Nephron progenitor cell (in vitro differentiated cells): ENCODE measurements at regions not wholly inside any gene's neighbourhood (a gene's known extent, or its start where the extent isn't known, plus 50 kb on each side); places are given as distances from the start of the nearest gene placed in this dataset.

Experiments used
- DNase-seq: peaks from one replicate; pipeline ENCODE4 v3.0.0; 2021
- H3K27ac Mint-ChIP-seq: 2 replicates; pipeline ENCODE4 v1.8.0; 2021; ENCODE audit warnings: mild to moderate bottlenecking, moderate library complexity, mixed read lengths
- H3K27me3 Mint-ChIP-seq: 2 replicates; pipeline ENCODE4 v1.8.0; 2021; ENCODE audit warnings: mild to moderate bottlenecking, low read depth, mixed read lengths; ENCODE audit not compliant: poor library complexity
- H3K36me3 Mint-ChIP-seq: 2 replicates; pipeline ENCODE4 v1.8.0; 2021; ENCODE audit warnings: low read depth, mixed read lengths
- H3K4me1 Mint-ChIP-seq: 2 replicates; pipeline ENCODE4 v1.8.0; 2021; ENCODE audit warnings: mixed read lengths
- H3K4me3 Mint-ChIP-seq: 2 replicates; pipeline ENCODE4 v1.8.0; 2021; ENCODE audit warnings: mild to moderate bottlenecking, moderate library complexity, mixed read lengths
- H3K9me3 Mint-ChIP-seq: 2 replicates; pipeline ENCODE4 v1.8.0; 2021; ENCODE audit warnings: mild to moderate bottlenecking, moderate library complexity, mixed read lengths
- CTCF ChIP-seq: fragments of 200-600 bp; sonication (generic); IDR thresholded peaks from 2 replicates; pipeline ENCODE4 v1.5.0; 2021; ENCODE audit warnings: antibody characterized with exemption

GRCh38 chr20:17012546-17013226 is 214.2 kb upstream of the PCSK2 start:
- no peak for TF ChIP-seq CTCF
- Mint-ChIP-seq H3K36me3 (no peaks in the 10 kb centered on the region), H3K4me3 (no peak overlapping the region), H3K9me3 (peaks cover 4% of the 10 kb centered on the region), H3K4me1 (peaks cover 13% of the 10 kb centered on the region), H3K27ac (no peak overlapping the region), H3K27me3 (no peaks in the 10 kb centered on the region)
- no peak for DNase-seq

DNA sequence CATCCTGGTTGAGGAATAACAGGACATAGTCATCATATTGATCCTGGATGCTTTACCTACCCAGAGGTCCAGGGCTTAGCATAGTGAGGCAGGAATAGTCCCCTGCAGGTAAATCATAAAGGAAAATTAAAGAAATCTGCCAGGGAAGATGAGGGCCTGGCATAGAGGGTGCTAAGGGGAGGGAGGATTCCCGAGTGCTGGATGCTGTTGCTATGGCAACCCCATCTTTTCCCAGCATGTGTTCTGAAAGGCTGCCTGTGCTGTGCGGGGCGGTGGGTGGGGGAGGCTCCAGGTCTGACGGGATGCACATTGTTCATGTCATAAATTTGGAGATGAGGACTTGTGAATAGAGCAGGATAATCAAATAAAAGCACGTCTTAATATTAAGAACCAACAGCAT is 212.6 kb upstream of the PCSK2 start:
- Mint-ChIP-seq H3K27me3 (no peaks in the 10 kb centered on the region), H3K36me3 (no peaks in the 10 kb centered on the region), H3K27ac (no peak overlapping the region), H3K9me3 (no peaks in the 10 kb centered on the region), H3K4me3 (no peak overlapping the region), H3K4me1 (peaks cover 26% of the 10 kb centered on the region)
- DNase-seq: no peak
- TF ChIP-seq CTCF: no peak

GRCh38 chr20:17014756-17015366 is 212.0 kb upstream of the PCSK2 start:
- Mint-ChIP-seq H3K4me1 (peaks cover 24% of the 10 kb centered on the region), H3K4me3 (no peak overlapping the region), H3K9me3 (no peaks in the 10 kb centered on the region), H3K36me3 (no peaks in the 10 kb centered on the region), H3K27me3 (no peaks in the 10 kb centered on the region), H3K27ac (no peak overlapping the region)
- DNase-seq: no peak
- no peak for TF ChIP-seq CTCF

- peaks cover 14% of the 10 kb centered on the region for H3K4me1 Mint-ChIP-seq
- H3K27me3 Mint-ChIP-seq: peaks cover 2% of the 10 kb centered on the region
- no peak overlapping the region for H3K27ac Mint-ChIP-seq
- no peaks in the 10 kb centered on the region for H3K9me3 Mint-ChIP-seq
- H3K4me3 Mint-ChIP-seq: no peak overlapping the region
- H3K36me3 Mint-ChIP-seq: no peaks in the 10 kb centered on the region
- TF ChIP-seq CTCF: no peak
- no peak for DNase-seq
These were observed 209.6 kb upstream of the PCSK2 start for GRCh38 chr20:17017232-17017631.

DNA sequence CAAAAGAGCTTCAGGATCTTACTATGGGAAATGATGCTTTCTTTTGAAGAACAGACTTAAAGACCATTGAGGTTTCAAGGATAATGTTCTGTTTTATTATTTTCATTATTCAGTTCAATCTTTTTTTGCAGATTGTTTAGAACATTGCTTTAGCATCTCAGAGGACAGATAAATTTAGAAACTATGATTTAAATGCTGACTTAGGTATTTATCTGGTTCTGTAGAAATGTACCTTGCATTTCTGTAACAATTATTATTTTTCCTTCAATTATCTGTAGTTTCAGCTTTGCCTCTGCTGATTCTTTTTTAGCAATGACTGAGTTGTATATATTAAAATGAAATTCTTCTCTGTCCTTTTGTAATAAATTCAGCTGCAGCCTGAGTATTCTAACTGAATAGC is 205.4 kb upstream of the PCSK2 start:
- Mint-ChIP-seq H3K36me3 (no peaks in the 10 kb centered on the region), H3K9me3 (peaks cover 2% of the 10 kb centered on the region), H3K4me3 (no peak overlapping the region), H3K27me3 (peaks cover 6% of the 10 kb centered on the region), H3K4me1 (peaks cover 30% of the 10 kb centered on the region), H3K27ac (no peak overlapping the region)
- no peak for TF ChIP-seq CTCF
- DNase-seq: no peak

DNA sequence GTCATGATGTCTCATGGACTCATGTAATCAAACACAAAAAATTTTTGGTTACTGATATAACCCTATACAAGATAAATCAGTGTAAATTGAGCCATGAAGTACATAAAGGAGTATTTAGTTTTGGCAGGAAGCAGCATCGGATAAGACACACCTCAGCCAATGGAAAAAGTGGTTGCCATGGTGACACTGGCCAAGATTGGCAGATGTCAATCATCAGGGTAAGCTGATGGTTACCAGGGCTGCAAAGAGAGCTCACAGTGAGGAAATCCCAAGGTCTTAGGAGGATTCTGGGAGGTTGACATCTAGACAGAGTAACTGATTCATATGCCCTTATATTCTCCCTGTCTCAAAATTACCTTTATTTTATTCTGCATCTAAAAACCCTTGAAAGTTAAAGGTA is 203.8 kb upstream of the PCSK2 start:
- TF ChIP-seq CTCF: no peak
- Mint-ChIP-seq H3K36me3 (no peaks in the 10 kb centered on the region), H3K9me3 (peaks cover 18% of the 10 kb centered on the region), H3K4me1 (peaks cover 29% of the 10 kb centered on the region), H3K27me3 (peaks cover 6% of the 10 kb centered on the region), H3K27ac (no peak overlapping the region), H3K4me3 (no peak overlapping the region)
- no peak for DNase-seq
